ENCODE measurements at regions not wholly inside any gene's neighbourhood (a gene's known extent, or its start where the extent isn't known, plus 50 kb on each side); places are given as distances from the start of the nearest gene placed in this dataset.
A peak's percentile ranks its signal among the peaks of the same experiment; 100 is the strongest.

- DNase-seq (ENCODE audit: low read depth) = no peak
Measured at GRCh38 chr1:233520261-233521191, 93.4 kb upstream of the KCNK1 start.

- DNase-seq (ENCODE audit: low read depth) = no peak
Measured at GRCh38 chr1:233523047-233523446, 90.9 kb upstream of the KCNK1 start.

GRCh38 chr1:233527818-233528217 is 86.1 kb upstream of the KCNK1 start:
- DNase-seq (ENCODE audit: low read depth) = no peak

- no peak for DNase-seq (ENCODE audit: low read depth)
Measured at GRCh38 chr1:233530665-233531386, 83.1 kb upstream of the KCNK1 start.

GRCh38 chr1:233540816-233541215 is 73.1 kb upstream of the KCNK1 start:
- DNase-seq (ENCODE audit: low read depth) = no peak

- DNase-seq (ENCODE audit: low read depth) = peak; percentile 58
Measured at GRCh38 chr1:233543338-233544255, 70.3 kb upstream of the KCNK1 start.

- no peak for DNase-seq (ENCODE audit: low read depth)
Measured at GRCh38 chr1:233544304-233544703, 69.6 kb upstream of the KCNK1 start.

GRCh38 chr1:233547726-233548125 is 66.2 kb upstream of the KCNK1 start:
- no peak for DNase-seq (ENCODE audit: low read depth)

- no peak for DNase-seq (ENCODE audit: low read depth)
Measured at GRCh38 chr1:233549404-233549803, 64.5 kb upstream of the KCNK1 start.

GRCh38 chr1:233549917-233550316 is 64.0 kb upstream of the KCNK1 start:
- no peak for DNase-seq (ENCODE audit: low read depth)

- no peak for DNase-seq (ENCODE audit: low read depth)
Measured at GRCh38 chr1:233554037-233554436, 59.9 kb upstream of the KCNK1 start.

GRCh38 chr1:233561708-233562426 is 52.0 kb upstream of the KCNK1 start:
- no peak for DNase-seq (ENCODE audit: low read depth)

Data from fibroblast of gingiva (primary cell).